ENCODE measurements at regions not wholly inside any gene's neighbourhood (a gene's known extent, or its start where the extent isn't known, plus 50 kb on each side); places are given as distances from the start of the nearest gene placed in this dataset.

- DNase-seq: no peak
Measured at GRCh38 chr4:160772668-160773067, 1391.1 kb downstream of the FSTL5 start.

- DNase-seq: no peak
Measured at GRCh38 chr4:160795216-160795615, 1368.6 kb downstream of the FSTL5 start.

- DNase-seq: no peak
Measured at GRCh38 chr4:160808174-160808573, 1355.6 kb downstream of the FSTL5 start.

GRCh38 chr4:160809576-160809975, 1354.2 kb downstream of the FSTL5 start:
- no peak for DNase-seq

- DNase-seq: no peak
Measured at GRCh38 chr4:160810424-160810823, 1353.4 kb downstream of the FSTL5 start.

- no peak for DNase-seq
Measured at GRCh38 chr4:160810941-160811340, 1352.9 kb downstream of the FSTL5 start.

- DNase-seq: no peak
Measured at GRCh38 chr4:160811956-160812355, 1351.8 kb downstream of the FSTL5 start.

- no peak for DNase-seq
Measured at GRCh38 chr4:160814726-160815125, 1349.1 kb downstream of the FSTL5 start.

- no peak for DNase-seq
Measured at GRCh38 chr4:160818571-160818970, 1345.2 kb downstream of the FSTL5 start.

GRCh38 chr4:160819791-160820190, 1344.0 kb downstream of the FSTL5 start:
- no peak for DNase-seq

- no peak for DNase-seq
Measured at GRCh38 chr4:160824481-160824880, 1339.3 kb downstream of the FSTL5 start.

- DNase-seq: no peak
Measured at GRCh38 chr4:160825644-160826338, 1338.0 kb downstream of the FSTL5 start.

- DNase-seq: no peak
Measured at GRCh38 chr4:160826339-160826679, 1337.5 kb downstream of the FSTL5 start.

- DNase-seq: no peak
Measured at GRCh38 chr4:160831165-160831922, 1332.5 kb downstream of the FSTL5 start.

GRCh38 chr4:160835789-160836188, 1328.0 kb downstream of the FSTL5 start:
- DNase-seq: no peak

- DNase-seq: peak; percentile 9
Measured at GRCh38 chr4:160836431-160836830, 1327.4 kb downstream of the FSTL5 start.

GRCh38 chr4:160846121-160846520, 1317.7 kb downstream of the FSTL5 start:
- no peak for DNase-seq

GRCh38 chr4:160847228-160847627, 1316.6 kb downstream of the FSTL5 start:
- no peak for DNase-seq

- no peak for DNase-seq
Measured at GRCh38 chr4:160848489-160848888, 1315.3 kb downstream of the FSTL5 start.

- no peak for DNase-seq
Measured at GRCh38 chr4:160848901-160849760, 1314.7 kb downstream of the FSTL5 start.

- DNase-seq: no peak
Measured at GRCh38 chr4:160864253-160864652, 1299.5 kb downstream of the FSTL5 start.

- no peak for DNase-seq
Measured at GRCh38 chr4:160869899-160870298, 1293.9 kb downstream of the FSTL5 start.

- DNase-seq: no peak
Measured at GRCh38 chr4:160872491-160872890, 1291.3 kb downstream of the FSTL5 start.
